8988T (cell line): ENCODE measurements at regions not wholly inside any gene's neighbourhood (a gene's known extent, or its start where the extent isn't known, plus 50 kb on each side); places are given as distances from the start of the nearest gene placed in this dataset.

Experiments used
- DNase-seq: peaks from one replicate; pipeline ENCODE4 v3.0.0; 2011

DNA sequence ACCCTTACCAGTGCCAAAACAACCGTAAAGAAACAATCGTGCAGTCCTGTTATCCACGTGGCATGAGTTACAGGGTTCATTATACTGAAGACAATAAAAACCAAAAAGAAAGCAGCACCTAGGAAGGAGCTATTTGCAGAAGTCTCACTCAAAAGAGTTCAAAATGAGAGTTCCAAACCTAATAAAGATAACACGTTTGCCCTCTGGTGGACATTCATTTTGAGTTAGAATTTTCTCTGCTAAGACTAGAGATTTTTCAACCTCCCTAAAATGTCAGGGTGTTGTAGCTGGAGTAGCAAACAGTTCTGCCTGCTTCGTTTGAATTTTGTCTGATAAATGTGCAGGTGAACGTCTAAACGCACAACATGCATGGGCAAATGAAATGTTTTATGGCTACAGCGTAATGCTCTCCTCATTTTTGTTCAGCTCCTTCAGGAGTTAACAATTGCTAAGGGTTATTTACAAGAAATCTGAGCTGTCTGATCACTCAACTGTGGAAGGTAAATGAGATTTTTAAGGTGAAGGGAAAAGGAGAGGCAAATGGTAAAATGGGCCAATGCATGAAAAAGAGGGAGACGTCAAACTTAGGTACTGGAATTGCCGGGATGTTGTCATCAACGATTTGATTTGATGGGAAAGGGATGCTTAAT, 1067.9 kb upstream of the EEF2KMT start:
- no peak for DNase-seq

GRCh38 chr16:6160871-6161270, 1063.3 kb upstream of the EEF2KMT start:
- DNase-seq: no peak

DNA sequence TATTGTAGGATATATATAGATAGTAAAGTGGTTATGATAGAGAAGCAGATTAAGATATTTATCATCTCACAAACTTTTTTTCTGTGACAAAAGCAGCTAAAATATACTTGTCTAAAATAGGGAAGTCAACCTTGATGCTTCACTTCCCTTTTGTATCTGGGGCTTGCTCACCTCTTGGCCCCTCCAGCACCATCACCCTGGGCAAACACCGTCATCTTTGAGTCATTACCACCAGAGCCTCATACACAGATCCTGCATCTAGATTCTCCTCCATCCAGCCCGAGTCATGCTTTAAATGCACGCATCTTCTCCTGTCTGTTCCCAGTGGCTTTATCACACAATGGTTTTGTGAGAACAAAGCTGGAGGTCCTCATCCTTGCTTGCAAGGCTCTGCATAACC, 1062.7 kb upstream of the EEF2KMT start:
- DNase-seq: no peak

DNA sequence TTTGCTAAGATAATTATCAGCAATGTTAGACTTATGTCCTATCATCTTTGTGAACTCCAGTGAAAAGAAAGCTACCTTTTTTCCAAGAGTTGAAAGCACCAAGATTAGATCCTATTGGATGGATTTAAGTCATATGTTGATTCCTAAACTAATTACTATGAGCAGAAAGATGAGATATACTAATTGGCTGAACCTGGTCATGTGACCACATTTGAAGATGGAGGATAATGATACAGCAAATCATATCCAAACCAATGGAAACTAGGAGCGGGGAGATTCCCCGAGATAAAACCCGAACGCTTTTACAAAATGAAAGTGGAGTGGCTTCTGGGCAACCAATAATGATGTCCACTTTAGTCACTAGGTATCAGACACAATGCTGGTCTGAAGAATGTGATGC, 1060.2 kb upstream of the EEF2KMT start:
- no peak for DNase-seq

GRCh38 chr16:6155271-6155670, 1057.7 kb upstream of the EEF2KMT start:
- no peak for DNase-seq

GRCh38 chr16:6153901-6154300, 1056.3 kb upstream of the EEF2KMT start:
- no peak for DNase-seq

DNA sequence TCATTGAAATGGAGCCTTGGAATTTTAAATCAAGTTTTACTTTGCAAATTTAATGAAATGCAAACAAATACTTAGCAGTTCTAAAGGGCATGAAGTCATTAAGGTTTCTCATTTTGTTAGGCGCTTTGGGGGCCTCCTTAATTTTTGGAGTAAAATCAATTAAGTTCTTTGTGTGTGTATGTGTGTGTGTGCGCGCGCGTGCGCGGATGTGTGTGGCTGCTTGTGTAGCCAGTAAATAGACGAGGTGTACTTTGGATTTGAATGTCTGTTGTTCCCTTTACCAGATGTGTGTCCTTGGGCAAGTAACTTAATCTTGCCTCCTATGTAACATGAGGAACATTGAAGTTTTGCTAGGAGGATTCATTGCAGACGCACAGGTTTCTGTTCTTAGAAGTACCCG, 1051.4 kb upstream of the EEF2KMT start:
- no peak for DNase-seq

DNA sequence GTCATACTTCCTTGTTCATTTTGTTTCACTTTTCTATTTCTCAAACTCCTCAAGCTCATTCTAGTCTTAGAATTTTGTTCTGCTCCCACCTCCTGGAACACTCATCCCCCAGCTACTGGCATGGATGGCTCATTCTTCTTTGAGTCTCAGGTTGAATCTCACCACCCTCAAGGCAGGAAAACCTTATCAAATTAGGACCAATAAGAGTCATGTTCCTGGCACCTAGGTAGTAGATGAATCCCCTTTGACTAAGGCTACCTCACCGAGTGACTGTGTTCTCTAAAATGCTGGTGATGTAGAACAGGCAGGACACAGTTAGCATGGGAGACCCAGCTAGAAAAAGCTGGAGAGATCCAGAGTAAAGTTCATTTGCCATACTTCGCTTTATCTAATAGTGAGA, 1050.8 kb upstream of the EEF2KMT start:
- no peak for DNase-seq

- DNase-seq: no peak
These were observed 1049.4 kb upstream of the EEF2KMT start for GRCh38 chr16:6146874-6147425.

- DNase-seq: no peak
These were observed 1048.8 kb upstream of the EEF2KMT start for GRCh38 chr16:6146356-6146755.

- DNase-seq: no peak
These were observed 1046.9 kb upstream of the EEF2KMT start for GRCh38 chr16:6144463-6144862.

DNA sequence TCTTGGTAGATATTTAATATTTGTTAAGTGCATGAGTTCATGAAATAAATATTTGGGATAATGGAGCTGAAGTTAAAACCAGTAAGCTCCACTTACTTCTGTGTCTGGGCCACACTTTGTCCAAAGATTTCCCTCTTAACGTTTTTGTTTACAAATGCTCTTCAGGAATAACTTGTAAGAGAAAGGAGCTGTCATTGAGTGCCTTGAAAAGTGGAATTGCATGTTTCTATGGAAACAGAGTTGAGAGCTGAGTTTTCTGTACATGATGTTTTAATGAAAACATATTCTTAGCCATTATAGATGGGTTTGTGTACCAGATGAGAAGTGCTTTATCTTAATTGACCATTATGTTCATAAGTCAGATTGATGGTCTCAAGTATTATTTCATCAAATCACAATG, 1045.4 kb upstream of the EEF2KMT start:
- no peak for DNase-seq

GRCh38 chr16:6133009-6133557, 1035.5 kb upstream of the EEF2KMT start:
- DNase-seq: no peak

DNA sequence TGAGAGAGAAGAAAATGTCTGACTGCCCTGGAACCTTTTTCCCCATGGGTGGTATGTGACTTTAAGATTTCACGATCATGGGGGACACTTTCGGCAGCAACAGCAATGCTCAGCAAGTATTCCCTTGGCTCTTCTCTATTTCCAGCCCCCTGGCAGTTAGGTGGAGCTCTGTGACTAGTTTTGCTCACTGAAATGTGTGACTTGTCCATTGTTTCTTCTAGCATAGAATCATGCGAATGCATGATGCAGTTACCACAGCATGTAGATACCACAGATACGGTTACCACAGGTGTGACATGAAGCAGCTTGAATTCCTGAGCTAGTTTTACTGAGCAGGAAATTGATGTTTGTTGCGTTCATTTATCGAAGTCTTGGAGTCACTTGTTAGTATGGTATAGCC, 1034.5 kb upstream of the EEF2KMT start:
- no peak for DNase-seq

DNA sequence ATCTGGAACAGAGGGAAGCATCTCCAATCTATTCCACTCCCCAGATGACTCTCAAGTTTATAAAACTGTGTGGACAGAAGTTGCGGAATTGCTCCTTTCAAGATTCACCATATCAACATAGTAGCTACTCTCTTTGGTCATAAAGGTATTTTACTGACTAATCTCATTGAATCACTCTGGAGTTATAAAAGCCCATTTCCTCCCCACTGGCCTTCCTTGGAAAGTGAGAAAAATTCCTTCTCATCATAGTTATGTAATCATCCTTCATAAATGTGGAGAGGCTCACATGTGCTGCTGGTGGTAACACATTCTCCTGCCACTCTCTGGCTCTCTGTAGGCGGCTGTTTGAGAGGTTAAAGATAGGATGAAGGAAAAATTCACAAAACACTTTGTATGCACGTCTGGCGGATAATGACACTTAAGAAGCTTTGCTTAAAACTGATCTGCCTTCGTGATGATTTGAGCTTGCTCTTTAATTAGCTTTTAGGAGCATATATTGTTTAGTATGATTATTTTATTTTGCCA, 1034.0 kb upstream of the EEF2KMT start:
- no peak for DNase-seq

GRCh38 chr16:6125483-6126259, 1028.1 kb upstream of the EEF2KMT start:
- DNase-seq: no peak

- DNase-seq: no peak
These were observed 1026.5 kb upstream of the EEF2KMT start for GRCh38 chr16:6124136-6124535.

DNA sequence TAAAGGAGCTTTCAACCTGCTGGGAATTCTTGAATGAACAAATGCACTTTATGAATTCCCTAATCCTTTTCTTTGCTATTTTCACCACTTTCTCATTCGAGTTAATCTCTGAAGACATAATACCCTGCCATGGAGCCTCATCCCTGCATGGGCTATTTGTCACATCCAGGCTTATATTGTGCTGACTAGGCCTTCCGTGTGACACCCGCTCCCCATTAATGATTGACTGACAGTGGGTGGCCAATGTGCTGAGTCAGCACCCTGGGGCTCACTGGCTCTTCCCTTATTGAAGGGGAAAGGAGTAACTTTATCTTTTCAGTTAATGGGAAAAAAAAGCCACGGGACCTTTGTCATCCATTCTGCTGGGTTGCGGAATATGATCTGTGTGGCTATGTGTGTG, 1024.8 kb upstream of the EEF2KMT start:
- no peak for DNase-seq

DNA sequence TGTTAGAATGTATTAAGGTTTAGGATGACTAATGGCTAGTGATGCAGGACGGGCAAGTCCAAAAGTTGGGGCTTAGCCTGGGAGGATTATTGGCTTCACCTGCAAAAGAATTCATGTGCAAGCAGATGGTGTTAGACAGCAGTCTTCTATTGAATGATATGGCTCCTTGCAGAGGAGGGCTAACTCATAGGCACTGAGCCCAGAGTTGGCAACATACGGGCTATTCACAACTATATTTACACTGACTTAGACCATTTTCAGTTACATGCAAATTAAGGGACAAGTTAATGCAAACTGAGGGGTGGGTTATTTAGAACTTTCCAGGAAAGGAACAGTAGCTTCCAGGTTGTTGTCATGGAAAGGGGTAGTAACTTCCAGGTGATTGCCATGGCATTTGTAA, 1017.1 kb upstream of the EEF2KMT start:
- no peak for DNase-seq

DNA sequence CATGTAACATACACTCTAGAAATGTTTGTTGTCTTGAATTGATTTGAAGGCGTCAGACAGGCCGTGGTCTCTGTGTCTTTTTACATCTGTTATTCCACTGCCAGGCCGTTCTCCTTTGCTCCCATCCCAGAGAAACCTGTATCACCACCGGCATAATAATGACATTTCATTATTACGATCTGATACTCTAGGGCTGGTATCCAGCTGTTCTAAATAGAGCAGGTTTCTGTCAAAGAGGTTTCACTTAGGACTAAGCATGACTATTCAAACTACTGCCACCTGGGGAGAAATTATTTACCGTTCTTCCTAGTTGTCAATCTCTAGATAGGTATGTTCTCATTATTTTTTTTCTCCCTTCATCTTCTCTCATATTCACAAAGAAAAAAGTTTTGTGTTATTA, 1016.2 kb upstream of the EEF2KMT start:
- DNase-seq: no peak

DNA sequence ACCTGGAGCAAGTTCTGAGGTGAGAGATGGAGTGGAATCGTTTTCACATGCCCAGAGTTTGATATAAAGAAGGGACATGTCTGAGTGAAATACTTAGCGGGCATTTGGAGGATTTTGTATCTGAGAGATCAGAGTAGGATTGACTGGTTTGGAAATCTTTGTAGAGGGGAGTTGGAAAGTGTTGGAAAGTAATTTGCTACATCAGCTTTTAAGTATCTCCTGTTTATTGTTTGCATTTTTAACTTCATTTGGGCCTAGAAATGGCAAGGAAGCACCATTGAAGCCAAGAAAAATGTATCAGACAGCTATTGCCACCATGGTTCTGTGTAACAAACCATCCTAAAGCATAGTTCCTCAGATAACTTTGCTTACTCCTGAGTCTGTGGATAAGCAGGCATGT, 1015.1 kb upstream of the EEF2KMT start:
- no peak for DNase-seq

GRCh38 chr16:6111390-6111789, 1013.8 kb upstream of the EEF2KMT start:
- no peak for DNase-seq

DNA sequence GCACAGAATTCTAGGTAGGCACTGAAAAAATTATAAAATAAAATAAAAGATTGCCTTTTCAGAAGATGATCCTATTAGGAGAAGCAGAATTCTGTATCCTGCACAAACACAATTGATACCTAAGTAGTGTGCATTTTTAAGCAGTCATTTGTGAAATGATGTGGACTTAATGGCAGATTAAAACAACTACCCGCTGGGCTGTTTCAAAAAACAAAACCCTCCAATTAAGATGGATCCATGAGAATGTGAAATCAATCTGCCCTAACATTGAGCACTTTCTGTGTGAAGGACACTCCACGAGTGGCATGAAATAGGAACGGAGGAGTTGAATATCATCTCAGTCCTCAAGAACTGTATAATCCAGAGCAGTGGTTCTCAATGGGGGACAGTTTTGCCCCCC, 1012.8 kb upstream of the EEF2KMT start:
- no peak for DNase-seq

- DNase-seq: no peak
These were observed 1008.5 kb upstream of the EEF2KMT start for GRCh38 chr16:6106061-6106460.
